ENCODE measurements at regions not wholly inside any gene's neighbourhood (a gene's known extent, or its start where the extent isn't known, plus 50 kb on each side); places are given as distances from the start of the nearest gene placed in this dataset.
A peak's percentile ranks its signal among the peaks of the same experiment; 100 is the strongest.

GRCh38 chr21:25402134-25402961 lies 204.9 kb downstream of the MRPL39 start:
- H3K4me1 ChIP-seq (ENCODE audit: control insufficient read depth in 2 of 2, insufficient read depth in 2 of 2, low read length in 2 of 2), result peaks cover 0 to 4% of the 10 kb centered on the region in 2 donors
- H3K36me3 ChIP-seq (ENCODE audit: control insufficient read depth in 2 of 2, insufficient read depth in 2 of 2, low read length in 1 of 2), result no peaks in the 10 kb centered on the region
- H3K27ac ChIP-seq (ENCODE audit: low read depth in 1 of 2, low read length in 1 of 2), result no peak overlapping the region
- DNase-seq (ENCODE audit: low read depth in 6 of 9, low spot score in 9 of 9), result peak in 1 of 9 donors; percentile 11
- H3K9me3 ChIP-seq (ENCODE audit: control insufficient read depth in 2 of 2, insufficient read depth in 1 of 2, low read length in 1 of 2), result no peaks in the 10 kb centered on the region
- 26% methylated on average over 7 of the region's 7 CpGs for WGBS
- H3K27me3 ChIP-seq (ENCODE audit: control insufficient read depth in 2 of 2, insufficient read depth in 1 of 2, low read length in 1 of 2), result no peaks in the 10 kb centered on the region
- H3K4me3 ChIP-seq (ENCODE audit: low read length in 2 of 2), result no peak overlapping the region

GRCh38 chr21:25400427-25400826 lies 206.9 kb downstream of the MRPL39 start:
- Histone ChIP-seq H3K36me3 (ENCODE audit: control insufficient read depth in 2 of 2, insufficient read depth in 2 of 2, low read length in 1 of 2) (no peaks in the 10 kb centered on the region), H3K4me3 (ENCODE audit: low read length in 2 of 2) (no peak overlapping the region), H3K9me3 (ENCODE audit: control insufficient read depth in 2 of 2, insufficient read depth in 1 of 2, low read length in 1 of 2) (no peaks in the 10 kb centered on the region), H3K4me1 (ENCODE audit: control insufficient read depth in 2 of 2, insufficient read depth in 2 of 2, low read length in 2 of 2) (peaks cover 0 to 4% of the 10 kb centered on the region in 2 donors), H3K27ac (ENCODE audit: low read depth in 1 of 2, low read length in 1 of 2) (no peak overlapping the region), H3K27me3 (ENCODE audit: control insufficient read depth in 2 of 2, insufficient read depth in 1 of 2, low read length in 1 of 2) (no peaks in the 10 kb centered on the region)
- no peak for DNase-seq (ENCODE audit: low read depth in 6 of 9, low spot score in 9 of 9)
- 98% methylated on average over 1 of the region's 1 CpG for WGBS

GRCh38 chr21:25398630-25399029 lies 208.7 kb downstream of the MRPL39 start:
- Histone ChIP-seq H3K4me3 (ENCODE audit: low read length in 2 of 2) (no peak overlapping the region), H3K9me3 (ENCODE audit: control insufficient read depth in 2 of 2, insufficient read depth in 1 of 2, low read length in 1 of 2) (no peaks in the 10 kb centered on the region), H3K27me3 (ENCODE audit: control insufficient read depth in 2 of 2, insufficient read depth in 1 of 2, low read length in 1 of 2) (no peaks in the 10 kb centered on the region), H3K4me1 (ENCODE audit: control insufficient read depth in 2 of 2, insufficient read depth in 2 of 2, low read length in 2 of 2) (peaks cover 0 to 4% of the 10 kb centered on the region in 2 donors), H3K36me3 (ENCODE audit: control insufficient read depth in 2 of 2, insufficient read depth in 2 of 2, low read length in 1 of 2) (no peaks in the 10 kb centered on the region), H3K27ac (ENCODE audit: low read depth in 1 of 2, low read length in 1 of 2) (no peak overlapping the region)
- WGBS, result 95% methylated on average over 3 of the region's 3 CpGs
- DNase-seq (ENCODE audit: low read depth in 6 of 9, low spot score in 9 of 9), result no peak

GRCh38 chr21:25396135-25396711 lies 211.1 kb downstream of the MRPL39 start:
- no peak for DNase-seq (ENCODE audit: low read depth in 6 of 9, low spot score in 9 of 9)
- Histone ChIP-seq H3K4me1 (ENCODE audit: control insufficient read depth in 2 of 2, insufficient read depth in 2 of 2, low read length in 2 of 2) (no peaks in the 10 kb centered on the region), H3K27me3 (ENCODE audit: control insufficient read depth in 2 of 2, insufficient read depth in 1 of 2, low read length in 1 of 2) (no peaks in the 10 kb centered on the region), H3K36me3 (ENCODE audit: control insufficient read depth in 2 of 2, insufficient read depth in 2 of 2, low read length in 1 of 2) (no peaks in the 10 kb centered on the region), H3K4me3 (ENCODE audit: low read length in 2 of 2) (no peak overlapping the region), H3K27ac (ENCODE audit: low read depth in 1 of 2, low read length in 1 of 2) (no peak overlapping the region), H3K9me3 (ENCODE audit: control insufficient read depth in 2 of 2, insufficient read depth in 1 of 2, low read length in 1 of 2) (no peaks in the 10 kb centered on the region)
- 95% methylated on average over 8 of the region's 8 CpGs for WGBS

- WGBS, result 97% methylated on average over 3 of the region's 3 CpGs
- H3K27ac ChIP-seq (ENCODE audit: low read depth in 1 of 2, low read length in 1 of 2), result no peak overlapping the region
- no peak overlapping the region for H3K4me3 ChIP-seq (ENCODE audit: low read length in 2 of 2)
- H3K4me1 ChIP-seq (ENCODE audit: control insufficient read depth in 2 of 2, insufficient read depth in 2 of 2, low read length in 2 of 2), result no peaks in the 10 kb centered on the region
- no peaks in the 10 kb centered on the region for H3K9me3 ChIP-seq (ENCODE audit: control insufficient read depth in 2 of 2, insufficient read depth in 1 of 2, low read length in 1 of 2)
- no peaks in the 10 kb centered on the region for H3K27me3 ChIP-seq (ENCODE audit: control insufficient read depth in 2 of 2, insufficient read depth in 1 of 2, low read length in 1 of 2)
- no peaks in the 10 kb centered on the region for H3K36me3 ChIP-seq (ENCODE audit: control insufficient read depth in 2 of 2, insufficient read depth in 2 of 2, low read length in 1 of 2)
- DNase-seq (ENCODE audit: low read depth in 6 of 9, low spot score in 9 of 9), result no peak
These were observed 215.5 kb downstream of the MRPL39 start for GRCh38 chr21:25391777-25392176.

- DNase-seq (ENCODE audit: low read depth in 6 of 9, low spot score in 9 of 9), result no peak
- no peak overlapping the region for H3K4me3 ChIP-seq (ENCODE audit: low read length in 2 of 2)
These were observed 216.6 kb downstream of the MRPL39 start for GRCh38 chr21:25390701-25391100.

GRCh38 chr21:25387665-25388064 lies 219.6 kb downstream of the MRPL39 start:
- Histone ChIP-seq H3K27ac (ENCODE audit: low read depth in 1 of 2, low read length in 1 of 2) (no peak overlapping the region), H3K27me3 (ENCODE audit: control insufficient read depth in 2 of 2, insufficient read depth in 1 of 2, low read length in 1 of 2) (no peaks in the 10 kb centered on the region), H3K4me3 (ENCODE audit: low read length in 2 of 2) (no peak overlapping the region), H3K9me3 (ENCODE audit: control insufficient read depth in 2 of 2, insufficient read depth in 1 of 2, low read length in 1 of 2) (no peaks in the 10 kb centered on the region), H3K4me1 (ENCODE audit: control insufficient read depth in 2 of 2, insufficient read depth in 2 of 2, low read length in 2 of 2) (no peaks in the 10 kb centered on the region), H3K36me3 (ENCODE audit: control insufficient read depth in 2 of 2, insufficient read depth in 2 of 2, low read length in 1 of 2) (no peaks in the 10 kb centered on the region)
- DNase-seq (ENCODE audit: low read depth in 6 of 9, low spot score in 9 of 9), result no peak
- WGBS, result 91% methylated on average over 3 of the region's 3 CpGs

More at GRCh38 chr21:25390701-25391100, 216.6 kb downstream of the MRPL39 start:
- H3K9me3 ChIP-seq (ENCODE audit: control insufficient read depth in 2 of 2, insufficient read depth in 1 of 2, low read length in 1 of 2), result no peaks in the 10 kb centered on the region
- no peak overlapping the region for H3K27ac ChIP-seq (ENCODE audit: low read depth in 1 of 2, low read length in 1 of 2)
- H3K36me3 ChIP-seq (ENCODE audit: control insufficient read depth in 2 of 2, insufficient read depth in 2 of 2, low read length in 1 of 2), result no peaks in the 10 kb centered on the region
- no peaks in the 10 kb centered on the region for H3K4me1 ChIP-seq (ENCODE audit: control insufficient read depth in 2 of 2, insufficient read depth in 2 of 2, low read length in 2 of 2)
- no peaks in the 10 kb centered on the region for H3K27me3 ChIP-seq (ENCODE audit: control insufficient read depth in 2 of 2, insufficient read depth in 1 of 2, low read length in 1 of 2)

GRCh38 chr21:25385911-25386474 lies 221.3 kb downstream of the MRPL39 start:
- Histone ChIP-seq H3K4me1 (ENCODE audit: control insufficient read depth in 2 of 2, insufficient read depth in 2 of 2, low read length in 2 of 2) (no peaks in the 10 kb centered on the region), H3K27ac (ENCODE audit: low read depth in 1 of 2, low read length in 1 of 2) (no peak overlapping the region), H3K27me3 (ENCODE audit: control insufficient read depth in 2 of 2, insufficient read depth in 1 of 2, low read length in 1 of 2) (no peaks in the 10 kb centered on the region), H3K4me3 (ENCODE audit: low read length in 2 of 2) (no peak overlapping the region), H3K9me3 (ENCODE audit: control insufficient read depth in 2 of 2, insufficient read depth in 1 of 2, low read length in 1 of 2) (no peaks in the 10 kb centered on the region), H3K36me3 (ENCODE audit: control insufficient read depth in 2 of 2, insufficient read depth in 2 of 2, low read length in 1 of 2) (no peaks in the 10 kb centered on the region)
- WGBS, result 29% methylated on average over 8 of the region's 8 CpGs
- DNase-seq (ENCODE audit: low read depth in 6 of 9, low spot score in 9 of 9), result peak in 8 of 9 donors; percentile 18 to 64 (median 29)

- WGBS, result 57% methylated on average over 3 of the region's 3 CpGs
- H3K36me3 ChIP-seq (ENCODE audit: control insufficient read depth in 2 of 2, insufficient read depth in 2 of 2, low read length in 1 of 2), result no peaks in the 10 kb centered on the region
- H3K9me3 ChIP-seq (ENCODE audit: control insufficient read depth in 2 of 2, insufficient read depth in 1 of 2, low read length in 1 of 2), result no peaks in the 10 kb centered on the region
- no peak overlapping the region for H3K27ac ChIP-seq (ENCODE audit: low read depth in 1 of 2, low read length in 1 of 2)
- H3K4me3 ChIP-seq (ENCODE audit: low read length in 2 of 2), result no peak overlapping the region
- H3K4me1 ChIP-seq (ENCODE audit: control insufficient read depth in 2 of 2, insufficient read depth in 2 of 2, low read length in 2 of 2), result no peaks in the 10 kb centered on the region
- DNase-seq (ENCODE audit: low read depth in 6 of 9, low spot score in 9 of 9), result no peak
- H3K27me3 ChIP-seq (ENCODE audit: control insufficient read depth in 2 of 2, insufficient read depth in 1 of 2, low read length in 1 of 2), result no peaks in the 10 kb centered on the region
These were observed 221.9 kb downstream of the MRPL39 start for GRCh38 chr21:25385341-25385740.
